ENCODE measurements at regions not wholly inside any gene's neighbourhood (a gene's known extent, or its start where the extent isn't known, plus 50 kb on each side); places are given as distances from the start of the nearest gene placed in this dataset.
A peak's percentile ranks its signal among the peaks of the same experiment; 100 is the strongest.

DNA sequence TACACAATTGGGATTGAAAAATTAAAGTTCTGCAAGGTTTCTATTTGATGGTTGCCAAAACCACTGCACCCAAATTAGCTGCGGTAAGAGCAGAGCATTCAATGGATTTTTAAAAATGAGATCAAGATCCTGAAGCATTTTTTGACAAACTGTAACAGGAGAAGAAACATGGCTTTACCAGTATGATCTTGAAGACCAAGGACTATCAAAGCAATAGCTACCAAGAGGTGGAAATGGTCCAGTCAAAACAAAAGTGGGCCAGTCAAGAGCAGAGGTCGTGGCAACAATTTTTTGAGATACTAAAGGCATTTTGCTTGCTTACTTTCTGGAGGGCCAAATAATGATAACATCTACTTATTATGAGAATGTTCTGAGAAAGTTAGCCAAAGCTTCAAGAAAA lies 186.8 kb downstream of the RDH14 start:
- no peak for DNase-seq

DNA sequence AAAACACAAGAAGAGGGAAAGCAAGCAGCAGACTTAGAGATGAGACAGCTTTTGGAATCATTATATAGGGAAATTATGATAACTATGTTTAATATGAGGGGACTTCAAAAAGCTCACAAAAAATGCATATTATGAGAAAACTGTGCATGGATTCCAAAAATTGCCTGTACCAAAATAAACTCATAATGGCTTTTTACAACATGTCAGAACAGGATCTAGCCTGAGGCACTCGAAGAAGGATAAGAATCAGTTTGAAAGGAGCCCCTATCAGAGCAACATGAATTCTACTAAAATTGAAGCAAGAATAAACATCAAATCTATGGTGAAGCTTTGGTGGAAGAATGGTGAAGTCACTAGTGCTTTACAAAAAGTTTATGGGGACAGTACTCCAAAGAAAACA lies 187.4 kb downstream of the RDH14 start:
- no peak for DNase-seq

DNA sequence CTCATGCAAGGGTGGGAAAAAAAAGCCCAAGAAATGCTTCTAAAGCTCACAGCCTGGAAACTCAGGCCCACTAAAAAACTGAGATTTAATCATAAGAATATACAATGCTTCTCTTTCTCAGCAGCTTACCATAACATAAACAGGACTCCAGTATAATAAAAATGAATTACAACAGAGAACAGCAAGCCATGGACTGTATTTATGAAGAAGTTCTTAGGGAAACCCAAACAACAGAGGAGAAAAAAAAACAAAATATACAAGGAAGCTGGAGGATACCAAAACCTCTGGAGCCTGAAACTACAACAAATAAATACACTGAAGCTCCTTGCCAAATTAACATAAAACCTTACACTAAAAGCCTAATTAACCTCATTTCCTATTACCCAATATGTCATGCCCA lies 187.8 kb downstream of the RDH14 start:
- no peak for DNase-seq

- DNase-seq: no peak
Observed at GRCh38 chr2:18369760-18370159, 190.7 kb downstream of the RDH14 start.

- DNase-seq: no peak
Observed at GRCh38 chr2:18368008-18368407, 192.4 kb downstream of the RDH14 start.

GRCh38 chr2:18365342-18365741 lies 195.1 kb downstream of the RDH14 start:
- DNase-seq: no peak

DNA sequence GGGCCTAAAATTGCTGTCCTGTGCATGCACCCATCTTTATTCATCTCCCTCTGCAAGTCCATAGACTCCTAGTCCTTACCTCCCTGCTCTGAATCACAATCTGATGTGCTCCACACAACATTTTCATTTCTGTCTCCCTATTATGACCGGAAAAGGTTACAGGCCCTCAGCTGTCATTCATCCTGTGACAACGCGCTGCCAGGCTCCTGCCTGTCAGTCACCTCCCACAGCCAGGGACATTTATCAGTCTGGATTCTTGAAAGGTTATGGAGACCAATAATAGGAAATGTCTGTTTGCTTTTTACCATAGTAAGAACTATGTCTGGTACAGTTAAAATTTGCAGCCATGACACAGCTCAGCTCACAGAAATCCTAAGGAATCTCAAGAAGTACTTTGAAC lies 197.1 kb downstream of the RDH14 start:
- no peak for DNase-seq

- no peak for DNase-seq
Observed at GRCh38 chr2:18362696-18363095, 197.8 kb downstream of the RDH14 start.

DNA sequence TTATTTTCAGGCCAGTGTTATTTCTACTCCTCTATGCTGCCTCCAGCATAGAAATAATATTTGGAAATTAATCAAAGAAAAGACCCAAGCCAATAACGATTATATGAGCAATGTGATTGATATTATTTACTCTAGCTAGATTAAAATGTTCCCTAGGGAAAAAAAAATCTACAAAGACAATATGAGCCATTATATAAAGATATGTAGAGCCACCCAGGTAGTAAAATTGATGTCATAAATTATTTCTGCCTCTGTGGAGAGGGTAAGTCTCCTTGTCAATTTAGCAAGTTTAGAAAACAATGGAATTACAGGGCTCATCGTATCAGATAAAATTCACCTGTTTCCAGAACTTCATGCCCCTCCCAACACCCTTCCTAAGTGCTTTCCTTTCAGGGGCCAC lies 202.9 kb downstream of the RDH14 start:
- DNase-seq: no peak

GRCh38 chr2:18356676-18357075 lies 203.8 kb downstream of the RDH14 start:
- no peak for DNase-seq

- DNase-seq: no peak
Observed at GRCh38 chr2:18349421-18349820, 211.0 kb downstream of the RDH14 start.

DNA sequence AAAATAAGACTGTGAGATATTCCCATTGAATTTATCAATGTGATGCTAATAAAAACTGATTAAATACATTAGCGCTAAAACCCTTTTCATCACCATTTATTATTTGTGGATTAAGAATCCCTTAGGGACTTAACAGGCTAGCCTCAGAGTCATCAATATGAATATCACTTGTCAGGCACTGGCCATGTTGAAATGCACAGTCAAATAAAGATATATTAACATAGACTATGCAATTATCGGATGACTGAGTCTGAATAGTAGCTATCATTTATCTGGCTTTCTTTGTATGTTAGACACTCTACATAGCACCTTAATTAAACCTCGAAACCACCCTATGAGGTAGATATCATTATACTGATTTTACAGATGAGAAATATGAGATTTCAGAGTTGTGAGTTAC lies 213.6 kb downstream of the RDH14 start:
- DNase-seq: no peak

DNA sequence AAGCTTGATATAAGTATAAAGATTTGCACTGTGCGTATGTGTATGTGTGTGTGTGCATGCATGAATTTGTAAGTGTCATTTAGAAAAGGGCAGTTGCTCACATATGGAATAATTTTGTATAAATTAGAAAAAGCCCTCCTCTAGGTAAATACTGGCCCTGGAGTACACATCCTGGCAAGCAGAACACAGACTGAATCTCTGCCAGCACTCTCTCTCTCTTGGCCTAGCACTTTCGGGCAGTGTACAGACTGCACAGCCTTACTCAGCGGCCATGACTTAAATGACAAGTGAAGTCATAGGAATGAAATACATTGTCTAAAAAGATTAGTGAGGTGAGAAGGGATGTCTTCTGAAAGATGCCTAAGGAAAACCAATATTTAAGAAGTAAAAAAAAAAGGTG lies 214.1 kb downstream of the RDH14 start:
- no peak for DNase-seq

- no peak for DNase-seq
Observed at GRCh38 chr2:18345848-18346247, 214.6 kb downstream of the RDH14 start.

GRCh38 chr2:18342901-18343300 lies 217.6 kb downstream of the RDH14 start:
- DNase-seq: no peak

GRCh38 chr2:18339326-18339725 lies 221.1 kb downstream of the RDH14 start:
- DNase-seq: no peak

- DNase-seq: no peak
Observed at GRCh38 chr2:18336975-18337374, 223.5 kb downstream of the RDH14 start.

- DNase-seq: no peak
Observed at GRCh38 chr2:18332477-18332876, 228.0 kb downstream of the RDH14 start.

- no peak for DNase-seq
Observed at GRCh38 chr2:18325118-18325517, 235.3 kb downstream of the RDH14 start.

GRCh38 chr2:18319987-18320386 lies 240.5 kb downstream of the RDH14 start:
- no peak for DNase-seq

DNA sequence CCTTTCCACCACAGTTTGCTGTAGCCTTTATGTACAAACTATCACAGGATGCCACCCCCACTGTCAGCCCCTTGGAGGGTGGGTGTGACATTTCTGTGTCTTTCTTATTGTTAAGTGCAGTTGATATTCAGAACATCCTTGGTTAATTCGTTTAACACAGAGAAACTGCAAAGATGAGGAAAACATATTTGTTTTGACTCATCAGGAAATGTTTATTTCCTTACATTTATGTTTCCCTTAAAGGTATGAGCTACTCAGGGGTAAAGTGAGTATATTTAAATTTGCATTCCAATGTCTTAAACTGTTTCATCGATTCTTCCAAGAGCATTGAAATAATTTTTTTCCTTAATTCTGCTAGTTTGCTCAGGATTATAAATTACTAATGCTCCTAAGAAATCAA lies 243.4 kb downstream of the RDH14 start:
- DNase-seq: no peak

DNA sequence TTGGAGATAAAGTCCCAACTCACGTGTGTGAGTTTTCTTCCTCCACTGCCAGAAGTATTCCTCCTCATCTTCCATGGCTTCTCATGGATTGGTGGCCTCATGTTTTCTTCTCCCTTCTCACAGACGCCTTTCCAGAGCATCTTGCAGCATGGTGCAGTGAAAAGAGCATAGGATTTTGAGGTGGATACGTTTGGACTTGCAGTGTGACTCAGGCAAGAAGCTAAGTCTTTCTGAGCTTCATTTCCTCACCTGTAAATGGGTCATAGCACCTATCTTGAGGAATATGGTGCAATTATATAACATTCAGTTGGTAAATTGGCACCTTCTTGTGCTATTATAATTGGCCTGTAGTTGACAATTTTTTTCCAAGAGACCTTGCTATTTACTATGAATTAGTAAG lies 247.6 kb downstream of the RDH14 start:
- no peak for DNase-seq

- peak; percentile 7 for DNase-seq
Observed at GRCh38 chr2:18311420-18312195, 248.8 kb downstream of the RDH14 start.

DNA sequence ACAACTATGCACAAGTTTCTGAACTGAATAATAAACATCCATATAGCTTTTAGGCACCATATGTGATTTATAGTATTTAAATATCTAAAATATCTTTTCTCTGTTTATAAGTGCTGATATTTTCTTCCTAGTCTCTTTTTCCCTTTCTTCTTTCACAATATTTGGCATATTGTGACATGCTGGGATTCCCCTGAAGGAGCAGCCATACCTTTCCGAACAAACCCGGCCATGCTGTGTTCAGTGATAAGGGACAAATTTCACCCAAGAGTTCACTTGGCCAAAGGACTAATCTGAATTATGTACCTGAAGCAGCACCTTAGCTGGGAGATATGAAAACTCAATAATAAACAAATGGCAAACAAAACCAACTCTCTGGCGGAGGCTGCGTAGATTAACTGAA lies 250.8 kb downstream of the RDH14 start:
- no peak for DNase-seq

DNA sequence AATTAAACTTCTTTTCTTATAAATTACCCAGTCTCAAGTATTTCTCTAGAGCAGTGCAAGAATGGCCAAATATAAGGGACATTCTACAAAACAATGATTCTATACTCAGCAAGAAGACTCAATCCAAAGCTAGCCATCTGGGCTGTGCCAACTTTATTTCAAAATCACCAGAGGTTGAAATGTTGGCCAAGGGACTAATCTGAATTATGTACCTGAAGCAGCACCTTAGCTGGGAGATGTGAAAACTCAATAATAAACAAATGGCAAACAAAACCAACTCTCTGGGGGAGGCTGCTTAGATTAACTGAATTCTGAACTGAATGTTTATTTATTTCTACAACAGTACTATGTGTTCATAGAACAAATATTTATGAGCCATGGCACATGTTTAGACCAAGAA lies 251.3 kb downstream of the RDH14 start:
- no peak for DNase-seq
